ENCODE measurements at regions not wholly inside any gene's neighbourhood (a gene's known extent, or its start where the extent isn't known, plus 50 kb on each side); places are given as distances from the start of the nearest gene placed in this dataset.
"Not testable (repeated sequence)": the region's sequence is repeated elsewhere in the genome, so short reads cannot be mapped to it uniquely, and the experiment has no call there.

GRCh38 chr6:113693851-113694250 lies 163.3 kb upstream of the MARCKS start:
- no peak for DNase-seq

DNA sequence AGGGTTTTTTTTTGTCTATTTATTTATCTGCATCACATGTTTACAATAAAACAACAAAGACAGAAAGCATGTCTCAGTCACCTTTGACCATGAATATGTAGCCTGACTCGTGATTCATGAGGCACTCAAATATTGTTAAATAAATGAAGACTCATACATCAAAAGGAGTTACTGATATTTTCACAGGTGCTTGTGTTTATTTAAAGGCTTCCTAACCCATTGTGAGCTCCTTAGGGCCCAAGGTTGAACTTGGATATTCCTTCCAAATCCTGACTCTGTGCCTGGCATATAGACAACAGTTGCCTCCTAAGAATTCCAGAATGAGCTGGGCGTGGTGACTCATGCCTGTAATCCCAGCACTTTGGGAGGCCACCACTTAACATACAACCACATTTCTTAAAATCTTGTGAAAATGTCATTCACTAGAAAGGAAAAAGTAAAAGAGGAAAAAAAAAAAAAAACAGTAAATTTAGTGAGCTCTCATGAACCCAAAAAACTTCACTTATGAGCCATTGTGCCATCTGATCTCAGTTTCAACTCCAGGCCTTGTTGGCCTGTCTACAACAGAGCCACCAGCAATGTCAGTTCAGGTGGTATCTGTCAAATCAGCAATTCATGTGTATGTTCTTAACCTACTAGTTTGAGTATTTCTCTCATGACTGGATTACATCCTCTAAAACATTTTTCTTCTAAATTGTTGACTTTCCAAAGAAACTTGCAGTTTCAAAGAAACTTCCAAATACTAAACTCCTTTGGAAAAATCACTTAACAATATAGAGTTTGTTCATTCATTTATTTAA lies 162.7 kb upstream of the MARCKS start:
- no peak for DNase-seq

- no peak for DNase-seq
Measured at GRCh38 chr6:113695516-113695915, 161.6 kb upstream of the MARCKS start.

- DNase-seq = no peak
Measured at GRCh38 chr6:113696960-113697359, 160.2 kb upstream of the MARCKS start.

- no peak for DNase-seq
Measured at GRCh38 chr6:113697632-113698410, 159.3 kb upstream of the MARCKS start.

DNA sequence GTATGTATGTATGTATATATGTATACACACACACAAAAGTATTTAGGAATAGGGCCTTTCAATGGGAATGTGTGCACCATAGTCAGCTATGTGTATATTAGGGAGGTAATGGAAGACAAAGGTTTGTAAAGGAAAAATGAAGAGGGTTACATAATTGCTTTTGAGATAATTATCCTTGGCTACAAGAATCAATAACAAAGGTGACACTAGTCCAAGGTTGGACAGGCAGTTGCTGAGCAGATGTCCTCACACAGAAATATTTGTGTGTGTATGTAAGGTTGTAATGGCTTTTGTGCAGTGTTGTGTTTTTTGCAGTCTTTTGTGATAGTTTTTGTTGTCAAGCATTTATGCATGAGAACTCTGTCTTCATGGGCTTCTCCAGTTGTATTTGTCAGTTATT lies 157.9 kb upstream of the MARCKS start:
- DNase-seq = no peak

GRCh38 chr6:113701552-113702254 lies 155.4 kb upstream of the MARCKS start:
- DNase-seq = no peak

- DNase-seq = no peak
Measured at GRCh38 chr6:113707194-113707593, 150.0 kb upstream of the MARCKS start.

DNA sequence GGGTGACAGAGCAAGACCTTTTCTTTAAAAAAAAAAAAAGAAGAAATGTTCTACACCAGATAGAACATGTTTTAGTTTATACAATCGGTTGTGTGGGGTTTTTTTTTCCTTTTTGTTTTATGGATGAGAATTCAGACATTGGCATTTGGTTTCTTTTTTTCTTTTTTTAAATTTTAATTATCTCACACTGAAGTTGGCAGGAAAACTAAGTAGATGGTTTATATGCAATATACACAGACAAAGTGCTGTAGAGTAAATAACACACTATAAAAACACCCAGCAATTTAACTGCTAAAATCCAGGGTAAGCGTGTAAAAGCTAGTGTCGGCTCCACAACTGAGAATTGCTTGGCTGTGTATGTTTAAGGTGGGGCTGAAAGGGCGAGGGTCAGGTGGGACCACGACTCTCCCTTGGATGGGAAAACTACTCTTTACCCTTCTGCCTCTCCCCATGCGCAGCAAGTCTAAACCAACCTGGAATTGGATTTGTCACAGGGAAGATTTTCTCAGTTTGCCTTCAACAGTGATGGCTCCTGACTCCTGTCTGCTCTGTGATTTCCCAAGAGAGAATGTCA lies 147.1 kb upstream of the MARCKS start:
- no peak for DNase-seq

DNA sequence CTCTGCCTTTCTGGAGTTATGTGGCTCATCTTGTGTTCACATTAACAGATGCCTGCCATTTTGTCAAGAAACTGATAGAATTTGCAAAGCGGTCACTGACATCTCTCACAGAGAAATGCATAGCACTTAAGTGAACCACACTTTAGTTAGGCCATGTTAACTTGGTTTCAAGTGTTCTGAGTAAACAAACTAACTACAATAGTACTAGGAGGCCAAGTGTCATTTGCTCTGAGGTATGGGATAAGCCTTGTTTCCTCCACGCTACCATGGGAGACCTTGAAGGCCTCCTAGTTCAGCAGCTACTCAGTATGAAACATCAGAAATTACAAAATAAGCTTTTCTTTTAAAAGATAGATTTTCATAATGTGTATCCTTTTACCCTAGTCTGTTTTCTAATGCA lies 143.5 kb upstream of the MARCKS start:
- no peak for DNase-seq

- no peak for DNase-seq
Measured at GRCh38 chr6:113718588-113718987, 138.6 kb upstream of the MARCKS start.

GRCh38 chr6:113719064-113719463 lies 138.1 kb upstream of the MARCKS start:
- DNase-seq = no peak

DNA sequence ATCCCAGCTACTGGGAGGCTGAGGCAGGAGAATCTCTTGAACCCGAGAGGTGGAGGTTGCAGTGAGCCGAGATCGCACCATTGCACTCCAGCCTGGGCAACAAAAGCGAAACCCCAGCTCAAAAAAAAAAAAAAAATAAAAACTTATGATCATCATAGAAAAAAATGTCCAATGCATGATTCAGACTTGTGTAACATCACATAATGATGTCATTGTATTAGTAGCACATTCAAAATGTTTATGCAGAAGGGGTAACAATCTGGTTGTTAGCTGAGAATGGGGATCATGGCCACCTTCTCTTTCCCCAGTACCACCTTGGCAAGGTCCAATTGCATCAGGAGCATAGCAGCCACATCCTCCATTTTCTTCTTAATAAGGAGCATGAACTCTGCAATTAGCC lies 137.6 kb upstream of the MARCKS start:
- DNase-seq = no peak

- DNase-seq = no peak
Measured at GRCh38 chr6:113723182-113723581, 134.0 kb upstream of the MARCKS start.

DNA sequence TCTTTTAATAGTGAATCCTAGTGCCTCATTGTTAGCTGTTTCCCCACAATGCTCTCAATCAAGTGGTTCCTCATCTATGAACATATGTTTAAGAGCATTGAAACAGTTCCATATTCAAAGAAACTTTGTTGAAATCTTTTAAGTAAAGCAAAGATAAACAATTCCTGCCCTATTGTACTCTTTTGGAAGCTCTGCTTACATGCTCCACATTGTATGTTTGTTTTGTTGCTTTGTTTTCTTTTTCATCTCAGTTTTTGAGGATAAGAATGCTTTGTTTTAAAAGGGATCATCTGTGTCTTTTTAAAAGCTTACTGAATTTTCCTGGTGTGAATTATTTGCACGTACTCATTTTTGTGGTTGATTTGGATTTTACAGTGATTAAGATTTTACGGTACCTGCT lies 132.2 kb upstream of the MARCKS start:
- not testable (repeated sequence) for DNase-seq

DNA sequence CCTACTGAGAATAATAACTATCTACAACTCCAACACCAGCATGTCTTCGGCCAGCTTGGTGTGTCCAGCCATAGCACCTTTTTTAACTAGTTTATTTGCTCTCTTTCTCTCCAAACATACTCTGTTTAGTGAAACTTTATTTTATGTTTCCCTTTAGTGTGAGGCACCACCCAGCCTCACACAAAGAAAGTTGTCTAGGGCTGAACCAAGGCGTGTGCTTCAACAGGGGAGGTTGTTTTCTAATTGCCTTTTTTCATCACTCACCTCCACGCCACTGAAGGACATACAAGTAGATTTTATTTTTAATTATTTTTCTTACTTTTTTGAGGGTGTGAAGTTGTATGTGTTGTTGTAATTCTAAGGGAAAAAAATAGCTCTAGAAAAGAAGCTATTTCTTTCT lies 125.6 kb upstream of the MARCKS start:
- no peak for DNase-seq

GRCh38 chr6:113732384-113732966 lies 124.7 kb upstream of the MARCKS start:
- no peak for DNase-seq

DNA sequence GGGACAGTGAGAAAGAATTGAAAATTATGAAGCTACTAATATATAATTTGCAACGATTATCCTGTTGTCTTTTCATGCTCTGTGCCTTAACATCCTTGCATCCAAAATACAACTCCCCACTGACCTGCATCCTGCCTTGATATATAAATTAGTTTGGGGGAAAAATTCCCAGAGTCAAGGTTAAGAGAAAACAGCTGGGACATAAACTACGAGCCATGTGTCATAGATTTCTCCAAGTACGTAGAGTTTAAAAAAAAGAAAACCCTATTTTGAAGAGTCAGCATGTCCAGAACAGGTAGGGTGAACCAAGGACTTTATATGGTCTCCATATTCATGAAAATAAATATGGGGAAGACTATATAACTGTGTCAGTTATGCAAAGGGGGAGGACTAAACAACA lies 123.8 kb upstream of the MARCKS start:
- no peak for DNase-seq

- no peak for DNase-seq
Measured at GRCh38 chr6:113734982-113735381, 122.2 kb upstream of the MARCKS start.

GRCh38 chr6:113735491-113735890 lies 121.7 kb upstream of the MARCKS start:
- DNase-seq = no peak

- no peak for DNase-seq
Measured at GRCh38 chr6:113736978-113737377, 120.2 kb upstream of the MARCKS start.

- DNase-seq = no peak
Measured at GRCh38 chr6:113739041-113739655, 118.0 kb upstream of the MARCKS start.

GRCh38 chr6:113741651-113742050 lies 115.5 kb upstream of the MARCKS start:
- DNase-seq = no peak
